HG03354 (cell line): ENCODE measurements at regions not wholly inside any gene's neighbourhood (a gene's known extent, or its start where the extent isn't known, plus 50 kb on each side); places are given as distances from the start of the nearest gene placed in this dataset.

Experiments used
- ATAC-seq: cut with Tn5 transposase; IDR thresholded peaks from one replicate; pipeline ENCODE4 v1.9.1; 2021; ENCODE audit warnings: mild to moderate bottlenecking; ENCODE audit not compliant: unreplicated experiment, poor library complexity, severe bottlenecking

GRCh38 chr13:76719955-76720354, 166.2 kb downstream of the KCTD12 start:
- ATAC-seq, result no peak

- ATAC-seq, result no peak
Observed at GRCh38 chr13:76717092-76717491, 169.1 kb downstream of the KCTD12 start.

- no peak for ATAC-seq
Observed at GRCh38 chr13:76715621-76716020, 170.6 kb downstream of the KCTD12 start.

- no peak for ATAC-seq
Observed at GRCh38 chr13:76715075-76715474, 171.1 kb downstream of the KCTD12 start.

GRCh38 chr13:76713280-76713679, 172.9 kb downstream of the KCTD12 start:
- no peak for ATAC-seq

GRCh38 chr13:76711550-76712182, 174.5 kb downstream of the KCTD12 start:
- no peak for ATAC-seq

GRCh38 chr13:76709851-76710250, 176.4 kb downstream of the KCTD12 start:
- ATAC-seq, result no peak

GRCh38 chr13:76708138-76708688, 178.0 kb downstream of the KCTD12 start:
- no peak for ATAC-seq

GRCh38 chr13:76707360-76707759, 178.8 kb downstream of the KCTD12 start:
- ATAC-seq, result no peak

- ATAC-seq, result no peak
Observed at GRCh38 chr13:76703621-76704288, 182.4 kb downstream of the KCTD12 start.

GRCh38 chr13:76703216-76703615, 183.0 kb downstream of the KCTD12 start:
- ATAC-seq, result no peak

GRCh38 chr13:76697288-76697687, 188.9 kb downstream of the KCTD12 start:
- ATAC-seq, result no peak

GRCh38 chr13:76696370-76696769, 189.8 kb downstream of the KCTD12 start:
- ATAC-seq, result no peak

- no peak for ATAC-seq
Observed at GRCh38 chr13:76693086-76693485, 193.1 kb downstream of the KCTD12 start.

- no peak for ATAC-seq
Observed at GRCh38 chr13:76692346-76692745, 193.9 kb downstream of the KCTD12 start.

GRCh38 chr13:76690611-76691010, 195.6 kb downstream of the KCTD12 start:
- no peak for ATAC-seq

GRCh38 chr13:76687467-76687866, 198.7 kb downstream of the KCTD12 start:
- no peak for ATAC-seq

GRCh38 chr13:76685938-76686337, 200.3 kb downstream of the KCTD12 start:
- ATAC-seq, result no peak

GRCh38 chr13:76684336-76684735, 201.9 kb downstream of the KCTD12 start:
- no peak for ATAC-seq

- ATAC-seq, result no peak
Observed at GRCh38 chr13:76683854-76684253, 202.4 kb downstream of the KCTD12 start.

- ATAC-seq, result no peak
Observed at GRCh38 chr13:76683168-76683567, 203.0 kb downstream of the KCTD12 start.
